ENCODE measurements at regions not wholly inside any gene's neighbourhood (a gene's known extent, or its start where the extent isn't known, plus 50 kb on each side); places are given as distances from the start of the nearest gene placed in this dataset.
A peak's percentile ranks its signal among the peaks of the same experiment; 100 is the strongest.

GRCh38 chr14:25150934-25151790 is 101.2 kb upstream of the STXBP6 start:
- DNase-seq, result no peak

- no peak for DNase-seq
These were observed 100.5 kb upstream of the STXBP6 start for GRCh38 chr14:25150401-25150800.

- DNase-seq, result no peak
These were observed 90.5 kb upstream of the STXBP6 start for GRCh38 chr14:25140411-25140810.

GRCh38 chr14:25136811-25137210 is 86.9 kb upstream of the STXBP6 start:
- DNase-seq, result no peak

- DNase-seq, result no peak
These were observed 84.2 kb upstream of the STXBP6 start for GRCh38 chr14:25134184-25134583.

- DNase-seq, result peak in 49 of 56 donors; percentile 8 to 77 (median 45)
These were observed 82.9 kb upstream of the STXBP6 start for GRCh38 chr14:25132732-25133422.

GRCh38 chr14:25132094-25132493 is 82.1 kb upstream of the STXBP6 start:
- no peak for DNase-seq

- DNase-seq, result no peak
These were observed 72.9 kb upstream of the STXBP6 start for GRCh38 chr14:25122843-25123242.

GRCh38 chr14:25122211-25122610 is 72.3 kb upstream of the STXBP6 start:
- DNase-seq, result no peak

GRCh38 chr14:25121337-25122129 is 71.6 kb upstream of the STXBP6 start:
- no peak for DNase-seq

GRCh38 chr14:25120261-25120660 is 70.3 kb upstream of the STXBP6 start:
- DNase-seq, result no peak

- DNase-seq, result peak in 11 of 56 donors; percentile 4 to 47 (median 26)
These were observed 68.7 kb upstream of the STXBP6 start for GRCh38 chr14:25118671-25119070.

GRCh38 chr14:25117342-25117741 is 67.4 kb upstream of the STXBP6 start:
- no peak for DNase-seq

- DNase-seq, result no peak
These were observed 66.7 kb upstream of the STXBP6 start for GRCh38 chr14:25116607-25117006.

GRCh38 chr14:25113394-25113793 is 63.4 kb upstream of the STXBP6 start:
- DNase-seq, result no peak

- DNase-seq, result peak in 6 of 56 donors; percentile 8 to 28 (median 16)
These were observed 61.2 kb upstream of the STXBP6 start for GRCh38 chr14:25111061-25111601.

GRCh38 chr14:25110106-25110505 is 60.2 kb upstream of the STXBP6 start:
- DNase-seq, result no peak

GRCh38 chr14:25108959-25109358 is 59.0 kb upstream of the STXBP6 start:
- DNase-seq, result peak in 2 of 56 donors; percentile 2 to 20

- no peak for DNase-seq
These were observed 58.3 kb upstream of the STXBP6 start for GRCh38 chr14:25108291-25108690.

GRCh38 chr14:25103820-25104219 is 53.9 kb upstream of the STXBP6 start:
- no peak for DNase-seq

- DNase-seq, result no peak
These were observed 53.3 kb upstream of the STXBP6 start for GRCh38 chr14:25103271-25103670.

GRCh38 chr14:25102788-25103187 is 52.8 kb upstream of the STXBP6 start:
- DNase-seq, result no peak
